ENCODE measurements at regions not wholly inside any gene's neighbourhood (a gene's known extent, or its start where the extent isn't known, plus 50 kb on each side); places are given as distances from the start of the nearest gene placed in this dataset.
"Not testable (repeated sequence)": the region's sequence is repeated elsewhere in the genome, so short reads cannot be mapped to it uniquely, and the experiment has no call there.

DNA sequence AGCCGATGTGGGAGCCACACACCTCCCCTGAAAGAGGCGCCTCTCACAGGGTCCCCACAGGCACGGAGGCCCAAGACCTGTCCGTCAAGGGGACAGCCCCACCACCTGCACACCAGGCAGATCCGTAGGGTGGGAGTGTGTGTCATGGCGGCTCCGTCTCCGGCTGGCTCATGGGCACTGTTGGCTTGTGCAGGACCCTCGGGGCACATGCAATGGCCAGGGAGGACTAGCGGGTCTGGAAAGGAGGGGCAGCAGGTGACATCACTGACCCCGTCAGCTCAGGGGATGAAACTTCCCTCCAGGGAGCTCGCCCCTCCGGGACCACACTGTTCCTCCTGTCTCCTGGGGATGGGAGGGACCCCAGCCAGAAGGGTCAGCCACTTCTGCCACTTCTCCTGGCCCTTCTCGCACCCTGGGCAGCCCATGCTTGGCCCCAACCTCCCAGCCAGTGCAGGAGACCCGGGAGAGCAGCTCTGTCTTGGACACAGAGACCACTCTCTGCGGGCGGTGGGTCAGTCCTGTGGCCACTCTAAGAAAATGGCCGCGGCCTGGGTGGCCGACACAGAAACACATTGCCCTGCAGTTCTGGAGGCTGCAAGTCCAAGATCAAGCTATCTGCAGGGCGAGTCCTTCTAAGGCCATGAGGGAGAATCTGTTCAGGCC, 75.1 kb upstream of the TWIST2 start:
- DNase-seq (ENCODE audit: low read depth), result no peak
- H3K4me3 ChIP-seq (ENCODE audit: low read depth, low read length), result no peak overlapping the region
- TF ChIP-seq, protein P1, sequence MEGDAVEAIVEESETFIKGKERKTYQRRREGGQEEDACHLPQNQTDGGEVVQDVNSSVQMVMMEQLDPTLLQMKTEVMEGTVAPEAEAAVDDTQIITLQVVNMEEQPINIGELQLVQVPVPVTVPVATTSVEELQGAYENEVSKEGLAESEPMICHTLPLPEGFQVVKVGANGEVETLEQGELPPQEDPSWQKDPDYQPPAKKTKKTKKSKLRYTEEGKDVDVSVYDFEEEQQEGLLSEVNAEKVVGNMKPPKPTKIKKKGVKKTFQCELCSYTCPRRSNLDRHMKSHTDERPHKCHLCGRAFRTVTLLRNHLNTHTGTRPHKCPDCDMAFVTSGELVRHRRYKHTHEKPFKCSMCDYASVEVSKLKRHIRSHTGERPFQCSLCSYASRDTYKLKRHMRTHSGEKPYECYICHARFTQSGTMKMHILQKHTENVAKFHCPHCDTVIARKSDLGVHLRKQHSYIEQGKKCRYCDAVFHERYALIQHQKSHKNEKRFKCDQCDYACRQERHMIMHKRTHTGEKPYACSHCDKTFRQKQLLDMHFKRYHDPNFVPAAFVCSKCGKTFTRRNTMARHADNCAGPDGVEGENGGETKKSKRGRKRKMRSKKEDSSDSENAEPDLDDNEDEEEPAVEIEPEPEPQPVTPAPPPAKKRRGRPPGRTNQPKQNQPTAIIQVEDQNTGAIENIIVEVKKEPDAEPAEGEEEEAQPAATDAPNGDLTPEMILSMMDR (IDR thresholded peaks at IDR 0.05; ENCODE audit: insufficient read depth, low read depth, low read length, missing control alignments), result no peak

DNA sequence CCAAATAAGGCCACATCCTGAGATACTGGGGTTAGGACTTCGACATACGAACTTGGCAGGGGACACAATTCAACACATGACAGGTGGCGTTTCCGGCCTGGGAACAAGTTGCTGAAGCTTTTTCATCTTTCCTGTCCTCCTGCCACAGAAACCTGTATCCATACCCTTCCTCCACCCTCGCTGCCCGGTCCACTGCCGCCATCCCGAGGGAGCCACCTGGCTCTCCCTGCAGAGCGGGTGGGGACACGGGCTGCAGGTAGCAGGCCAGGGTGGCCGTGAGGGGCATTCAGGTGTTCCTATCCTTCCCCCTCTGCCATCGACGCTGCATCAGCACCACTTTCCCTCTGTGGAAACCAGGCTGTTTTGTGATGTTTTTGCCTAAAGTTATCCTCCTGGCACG, 74.4 kb upstream of the TWIST2 start:
- TF ChIP-seq, protein P1 (IDR thresholded peaks at IDR 0.05; ENCODE audit: insufficient read depth, low read depth, low read length, missing control alignments), result no peak
- no peak for DNase-seq (ENCODE audit: low read depth)
- H3K4me3 ChIP-seq (ENCODE audit: low read depth, low read length), result no peak overlapping the region

- H3K4me3 ChIP-seq (ENCODE audit: low read depth, low read length), result no peak overlapping the region
- TF ChIP-seq, protein P1 (IDR thresholded peaks at IDR 0.05; ENCODE audit: insufficient read depth, low read depth, low read length, missing control alignments), result no peak
- DNase-seq (ENCODE audit: low read depth), result no peak
Measured at GRCh38 chr2:238774071-238774470, 73.8 kb upstream of the TWIST2 start.

- H3K4me3 ChIP-seq (ENCODE audit: low read depth, low read length), result no peak overlapping the region
- no peak for DNase-seq (ENCODE audit: low read depth)
- TF ChIP-seq, protein P1 (IDR thresholded peaks at IDR 0.05; ENCODE audit: insufficient read depth, low read depth, low read length, missing control alignments), result no peak
Measured at GRCh38 chr2:238774980-238775509, 72.8 kb upstream of the TWIST2 start.

DNA sequence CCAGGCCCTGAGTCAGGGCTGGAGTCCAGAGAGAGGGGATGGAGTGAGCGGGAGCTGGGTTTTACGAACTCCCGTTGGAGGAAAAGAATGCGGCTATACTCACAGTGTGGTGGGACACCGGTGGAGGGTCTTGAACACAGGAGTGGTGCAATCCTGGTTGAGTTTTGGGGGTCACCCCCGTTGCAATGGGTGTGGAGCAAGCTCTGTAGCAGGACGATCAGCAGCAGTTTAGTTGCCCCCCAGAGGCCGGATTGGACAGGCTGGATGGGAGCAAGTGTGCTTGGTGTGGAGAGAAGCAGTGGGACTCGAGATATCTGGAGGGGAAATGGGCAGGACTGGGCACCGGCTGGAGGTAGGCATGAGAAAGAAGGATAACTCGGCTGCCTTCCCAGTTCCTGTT, 72.3 kb upstream of the TWIST2 start:
- DNase-seq (ENCODE audit: low read depth), result no peak
- H3K4me3 ChIP-seq (ENCODE audit: low read depth, low read length), result no peak overlapping the region
- TF ChIP-seq, protein P1 (IDR thresholded peaks at IDR 0.05; ENCODE audit: insufficient read depth, low read depth, low read length, missing control alignments), result no peak

DNA sequence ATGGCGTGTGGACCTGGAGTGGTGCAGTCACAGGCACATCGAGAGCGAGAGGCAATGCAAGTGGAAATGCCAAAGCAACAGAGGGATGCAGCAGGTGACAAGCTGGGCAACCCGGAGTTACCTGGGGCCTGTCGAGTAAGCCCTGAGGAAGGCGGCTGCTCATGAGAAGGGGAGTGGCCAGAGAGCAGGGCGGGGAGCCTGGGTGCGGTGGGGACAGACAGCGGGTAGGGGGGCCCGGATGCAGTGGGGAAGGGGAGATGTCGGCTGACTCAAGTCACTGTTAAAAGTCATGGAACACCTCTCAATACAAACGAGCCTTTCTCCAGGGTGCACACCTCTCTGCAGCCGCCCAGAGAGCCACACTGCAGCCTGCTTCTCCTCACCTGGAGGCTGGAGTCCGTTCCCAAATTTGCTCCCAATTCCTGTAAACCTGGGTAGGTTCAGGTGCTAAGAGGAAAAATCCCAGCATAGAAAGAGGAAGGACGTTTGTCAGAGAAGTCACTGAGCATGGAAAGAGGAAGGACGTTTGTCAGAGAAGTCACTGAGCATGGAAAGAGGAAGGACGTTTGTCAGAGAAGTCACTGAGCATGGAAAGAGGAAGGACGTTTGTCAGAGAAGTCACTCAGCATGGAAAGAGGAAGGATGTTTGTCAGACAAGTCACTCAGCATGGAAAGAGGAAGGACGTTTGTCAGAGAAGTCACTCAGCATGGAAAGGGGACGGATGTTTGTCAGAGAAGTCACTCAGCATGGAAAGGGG, 71.7 kb upstream of the TWIST2 start:
- DNase-seq (ENCODE audit: low read depth), result no peak
- no peak overlapping the region for H3K4me3 ChIP-seq (ENCODE audit: low read depth, low read length)
- TF ChIP-seq, protein P1 (IDR thresholded peaks at IDR 0.05; ENCODE audit: insufficient read depth, low read depth, low read length, missing control alignments), result no peak

- H3K4me3 ChIP-seq (ENCODE audit: low read depth, low read length); DNase-seq (ENCODE audit: low read depth): not testable (repeated sequence)
Measured at GRCh38 chr2:238776761-238777046, 71.2 kb upstream of the TWIST2 start.
